ENCODE measurements at regions not wholly inside any gene's neighbourhood (a gene's known extent, or its start where the extent isn't known, plus 50 kb on each side); places are given as distances from the start of the nearest gene placed in this dataset.

DNA sequence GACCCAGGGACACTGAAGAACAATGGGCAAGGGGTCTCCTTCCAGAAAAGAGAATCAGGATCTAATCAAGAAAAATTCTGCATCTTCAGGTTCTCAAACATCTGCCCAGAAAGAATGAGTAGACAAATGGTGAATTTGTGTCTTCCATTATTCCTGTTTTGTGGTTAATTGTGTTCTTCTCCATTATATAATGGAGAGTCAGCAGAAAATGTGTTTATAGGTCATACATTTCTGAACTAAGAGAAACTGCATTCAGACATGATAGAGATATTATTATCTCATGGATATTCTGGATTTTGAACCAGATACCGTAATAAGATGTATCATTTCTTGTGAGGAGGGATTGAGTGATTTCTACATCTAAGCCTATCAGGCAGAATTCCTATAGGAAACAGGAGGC, 581.7 kb upstream of the JAG1 start (continued):
- TF ChIP-seq, protein P1, sequence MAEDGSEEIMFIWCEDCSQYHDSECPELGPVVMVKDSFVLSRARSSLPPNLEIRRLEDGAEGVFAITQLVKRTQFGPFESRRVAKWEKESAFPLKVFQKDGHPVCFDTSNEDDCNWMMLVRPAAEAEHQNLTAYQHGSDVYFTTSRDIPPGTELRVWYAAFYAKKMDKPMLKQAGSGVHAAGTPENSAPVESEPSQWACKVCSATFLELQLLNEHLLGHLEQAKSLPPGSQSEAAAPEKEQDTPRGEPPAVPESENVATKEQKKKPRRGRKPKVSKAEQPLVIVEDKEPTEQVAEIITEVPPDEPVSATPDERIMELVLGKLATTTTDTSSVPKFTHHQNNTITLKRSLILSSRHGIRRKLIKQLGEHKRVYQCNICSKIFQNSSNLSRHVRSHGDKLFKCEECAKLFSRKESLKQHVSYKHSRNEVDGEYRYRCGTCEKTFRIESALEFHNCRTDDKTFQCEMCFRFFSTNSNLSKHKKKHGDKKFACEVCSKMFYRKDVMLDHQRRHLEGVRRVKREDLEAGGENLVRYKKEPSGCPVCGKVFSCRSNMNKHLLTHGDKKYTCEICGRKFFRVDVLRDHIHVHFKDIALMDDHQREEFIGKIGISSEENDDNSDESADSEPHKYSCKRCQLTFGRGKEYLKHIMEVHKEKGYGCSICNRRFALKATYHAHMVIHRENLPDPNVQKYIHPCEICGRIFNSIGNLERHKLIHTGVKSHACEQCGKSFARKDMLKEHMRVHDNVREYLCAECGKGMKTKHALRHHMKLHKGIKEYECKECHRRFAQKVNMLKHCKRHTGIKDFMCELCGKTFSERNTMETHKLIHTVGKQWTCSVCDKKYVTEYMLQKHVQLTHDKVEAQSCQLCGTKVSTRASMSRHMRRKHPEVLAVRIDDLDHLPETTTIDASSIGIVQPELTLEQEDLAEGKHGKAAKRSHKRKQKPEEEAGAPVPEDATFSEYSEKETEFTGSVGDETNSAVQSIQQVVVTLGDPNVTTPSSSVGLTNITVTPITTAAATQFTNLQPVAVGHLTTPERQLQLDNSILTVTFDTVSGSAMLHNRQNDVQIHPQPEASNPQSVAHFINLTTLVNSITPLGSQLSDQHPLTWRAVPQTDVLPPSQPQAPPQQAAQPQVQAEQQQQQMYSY (CRISPR knock-in tag; IDR thresholded peaks at IDR 0.05), result no peak
- no peak for TF ChIP-seq RELA (CRISPR knock-in tag; IDR thresholded peaks at IDR 0.05; ENCODE audit: borderline replicate concordance)
- TF ChIP-seq ESRRA (CRISPR knock-in tag; IDR thresholded peaks at IDR 0.05; ENCODE audit: borderline replicate concordance), result no peak
- TF ChIP-seq, protein P2, sequence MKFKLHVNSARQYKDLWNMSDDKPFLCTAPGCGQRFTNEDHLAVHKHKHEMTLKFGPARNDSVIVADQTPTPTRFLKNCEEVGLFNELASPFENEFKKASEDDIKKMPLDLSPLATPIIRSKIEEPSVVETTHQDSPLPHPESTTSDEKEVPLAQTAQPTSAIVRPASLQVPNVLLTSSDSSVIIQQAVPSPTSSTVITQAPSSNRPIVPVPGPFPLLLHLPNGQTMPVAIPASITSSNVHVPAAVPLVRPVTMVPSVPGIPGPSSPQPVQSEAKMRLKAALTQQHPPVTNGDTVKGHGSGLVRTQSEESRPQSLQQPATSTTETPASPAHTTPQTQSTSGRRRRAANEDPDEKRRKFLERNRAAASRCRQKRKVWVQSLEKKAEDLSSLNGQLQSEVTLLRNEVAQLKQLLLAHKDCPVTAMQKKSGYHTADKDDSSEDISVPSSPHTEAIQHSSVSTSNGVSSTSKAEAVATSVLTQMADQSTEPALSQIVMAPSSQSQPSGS (CRISPR knock-in tag; IDR thresholded peaks at IDR 0.05; ENCODE audit: borderline replicate concordance, low read depth), result no peak
- TF ChIP-seq HMGA2 (CRISPR knock-in tag; IDR thresholded peaks at IDR 0.05), result no peak
- no peak for TF ChIP-seq GTF2I (CRISPR knock-in tag; conservative IDR thresholded peaks at IDR 0.05)
- TF ChIP-seq, protein P3, sequence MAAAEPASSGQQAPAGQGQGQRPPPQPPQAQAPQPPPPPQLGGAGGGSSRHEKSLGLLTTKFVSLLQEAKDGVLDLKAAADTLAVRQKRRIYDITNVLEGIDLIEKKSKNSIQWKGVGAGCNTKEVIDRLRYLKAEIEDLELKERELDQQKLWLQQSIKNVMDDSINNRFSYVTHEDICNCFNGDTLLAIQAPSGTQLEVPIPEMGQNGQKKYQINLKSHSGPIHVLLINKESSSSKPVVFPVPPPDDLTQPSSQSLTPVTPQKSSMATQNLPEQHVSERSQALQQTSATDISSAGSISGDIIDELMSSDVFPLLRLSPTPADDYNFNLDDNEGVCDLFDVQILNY (CRISPR knock-in tag; IDR thresholded peaks at IDR 0.05), result no peak
- no peak for TF ChIP-seq GRHL2 (CRISPR knock-in tag; IDR thresholded peaks at IDR 0.05; ENCODE audit: insufficient replicate concordance, severe bottlenecking)

DNA sequence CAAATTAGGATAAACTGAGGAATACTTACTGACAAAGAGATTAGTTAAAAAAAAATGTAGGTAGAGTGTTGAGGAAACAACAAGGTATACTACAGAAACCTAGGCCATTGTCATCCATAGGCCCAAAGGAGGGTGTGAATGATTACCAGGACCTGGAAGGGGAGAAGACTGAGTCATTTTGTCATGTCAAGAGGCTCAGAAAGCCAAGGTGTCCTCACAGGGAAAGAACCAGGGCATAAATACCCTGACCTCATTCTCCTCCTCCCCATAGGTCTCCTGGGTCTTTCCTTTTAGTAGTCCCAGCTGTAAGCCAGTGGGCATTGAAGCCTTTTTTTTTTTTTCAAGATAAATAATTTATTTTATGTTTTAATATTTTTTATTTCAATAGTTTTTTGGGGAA, 582.1 kb upstream of the JAG1 start:
- ChIA-PET CTCF (no interaction called here), POLR2A (no interaction called here)
- Mint-ChIP-seq H3K27ac (no peak overlapping the region), H3K27me3 (ENCODE audit: low read depth) (no peaks in the 10 kb centered on the region), H3K9me3 (peaks cover 37% of the 10 kb centered on the region), H3K4me1 (no peaks in the 10 kb centered on the region), H3K36me3 (peaks cover 18% of the 10 kb centered on the region), H3K4me3 (no peak overlapping the region)
- TF ChIP-seq ZNF138 (CRISPR knock-in tag; conservative IDR thresholded peaks at IDR 0.05), result no peak
- TF ChIP-seq ZNF671 (CRISPR knock-in tag; IDR thresholded peaks at IDR 0.05), result no peak
- TF ChIP-seq, protein P4, sequence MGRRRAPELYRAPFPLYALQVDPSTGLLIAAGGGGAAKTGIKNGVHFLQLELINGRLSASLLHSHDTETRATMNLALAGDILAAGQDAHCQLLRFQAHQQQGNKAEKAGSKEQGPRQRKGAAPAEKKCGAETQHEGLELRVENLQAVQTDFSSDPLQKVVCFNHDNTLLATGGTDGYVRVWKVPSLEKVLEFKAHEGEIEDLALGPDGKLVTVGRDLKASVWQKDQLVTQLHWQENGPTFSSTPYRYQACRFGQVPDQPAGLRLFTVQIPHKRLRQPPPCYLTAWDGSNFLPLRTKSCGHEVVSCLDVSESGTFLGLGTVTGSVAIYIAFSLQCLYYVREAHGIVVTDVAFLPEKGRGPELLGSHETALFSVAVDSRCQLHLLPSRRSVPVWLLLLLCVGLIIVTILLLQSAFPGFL (CRISPR knock-in tag; IDR thresholded peaks at IDR 0.05; ENCODE audit: borderline replicate concordance), result no peak
- no peak for TF ChIP-seq NR1H2 (CRISPR knock-in tag; IDR thresholded peaks at IDR 0.05)
- no peak for TF ChIP-seq RELA (CRISPR knock-in tag; IDR thresholded peaks at IDR 0.05; ENCODE audit: borderline replicate concordance)
- no peak for TF ChIP-seq ZBTB21 (CRISPR knock-in tag; IDR thresholded peaks at IDR 0.05; ENCODE audit: borderline replicate concordance)
- TF ChIP-seq TP53 (CRISPR knock-in tag; IDR thresholded peaks at IDR 0.05), result no peak
- TF ChIP-seq SP1 (CRISPR knock-in tag; conservative IDR thresholded peaks at IDR 0.05), result no peak
- no peak for TF ChIP-seq SMAD3 (CRISPR knock-in tag; IDR thresholded peaks at IDR 0.05; ENCODE audit: borderline replicate concordance)
- TF ChIP-seq, protein P5, sequence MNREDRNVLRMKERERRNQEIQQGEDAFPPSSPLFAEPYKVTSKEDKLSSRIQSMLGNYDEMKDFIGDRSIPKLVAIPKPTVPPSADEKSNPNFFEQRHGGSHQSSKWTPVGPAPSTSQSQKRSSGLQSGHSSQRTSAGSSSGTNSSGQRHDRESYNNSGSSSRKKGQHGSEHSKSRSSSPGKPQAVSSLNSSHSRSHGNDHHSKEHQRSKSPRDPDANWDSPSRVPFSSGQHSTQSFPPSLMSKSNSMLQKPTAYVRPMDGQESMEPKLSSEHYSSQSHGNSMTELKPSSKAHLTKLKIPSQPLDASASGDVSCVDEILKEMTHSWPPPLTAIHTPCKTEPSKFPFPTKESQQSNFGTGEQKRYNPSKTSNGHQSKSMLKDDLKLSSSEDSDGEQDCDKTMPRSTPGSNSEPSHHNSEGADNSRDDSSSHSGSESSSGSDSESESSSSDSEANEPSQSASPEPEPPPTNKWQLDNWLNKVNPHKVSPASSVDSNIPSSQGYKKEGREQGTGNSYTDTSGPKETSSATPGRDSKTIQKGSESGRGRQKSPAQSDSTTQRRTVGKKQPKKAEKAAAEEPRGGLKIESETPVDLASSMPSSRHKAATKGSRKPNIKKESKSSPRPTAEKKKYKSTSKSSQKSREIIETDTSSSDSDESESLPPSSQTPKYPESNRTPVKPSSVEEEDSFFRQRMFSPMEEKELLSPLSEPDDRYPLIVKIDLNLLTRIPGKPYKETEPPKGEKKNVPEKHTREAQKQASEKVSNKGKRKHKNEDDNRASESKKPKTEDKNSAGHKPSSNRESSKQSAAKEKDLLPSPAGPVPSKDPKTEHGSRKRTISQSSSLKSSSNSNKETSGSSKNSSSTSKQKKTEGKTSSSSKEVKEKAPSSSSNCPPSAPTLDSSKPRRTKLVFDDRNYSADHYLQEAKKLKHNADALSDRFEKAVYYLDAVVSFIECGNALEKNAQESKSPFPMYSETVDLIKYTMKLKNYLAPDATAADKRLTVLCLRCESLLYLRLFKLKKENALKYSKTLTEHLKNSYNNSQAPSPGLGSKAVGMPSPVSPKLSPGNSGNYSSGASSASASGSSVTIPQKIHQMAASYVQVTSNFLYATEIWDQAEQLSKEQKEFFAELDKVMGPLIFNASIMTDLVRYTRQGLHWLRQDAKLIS (CRISPR knock-in tag; IDR thresholded peaks at IDR 0.05; ENCODE audit: borderline replicate concordance), result no peak
- TF ChIP-seq, protein P6, sequence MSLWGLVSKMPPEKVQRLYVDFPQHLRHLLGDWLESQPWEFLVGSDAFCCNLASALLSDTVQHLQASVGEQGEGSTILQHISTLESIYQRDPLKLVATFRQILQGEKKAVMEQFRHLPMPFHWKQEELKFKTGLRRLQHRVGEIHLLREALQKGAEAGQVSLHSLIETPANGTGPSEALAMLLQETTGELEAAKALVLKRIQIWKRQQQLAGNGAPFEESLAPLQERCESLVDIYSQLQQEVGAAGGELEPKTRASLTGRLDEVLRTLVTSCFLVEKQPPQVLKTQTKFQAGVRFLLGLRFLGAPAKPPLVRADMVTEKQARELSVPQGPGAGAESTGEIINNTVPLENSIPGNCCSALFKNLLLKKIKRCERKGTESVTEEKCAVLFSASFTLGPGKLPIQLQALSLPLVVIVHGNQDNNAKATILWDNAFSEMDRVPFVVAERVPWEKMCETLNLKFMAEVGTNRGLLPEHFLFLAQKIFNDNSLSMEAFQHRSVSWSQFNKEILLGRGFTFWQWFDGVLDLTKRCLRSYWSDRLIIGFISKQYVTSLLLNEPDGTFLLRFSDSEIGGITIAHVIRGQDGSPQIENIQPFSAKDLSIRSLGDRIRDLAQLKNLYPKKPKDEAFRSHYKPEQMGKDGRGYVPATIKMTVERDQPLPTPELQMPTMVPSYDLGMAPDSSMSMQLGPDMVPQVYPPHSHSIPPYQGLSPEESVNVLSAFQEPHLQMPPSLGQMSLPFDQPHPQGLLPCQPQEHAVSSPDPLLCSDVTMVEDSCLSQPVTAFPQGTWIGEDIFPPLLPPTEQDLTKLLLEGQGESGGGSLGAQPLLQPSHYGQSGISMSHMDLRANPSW (CRISPR knock-in tag; conservative IDR thresholded peaks at IDR 0.05; ENCODE audit: low read depth), result no peak
- no peak for TF ChIP-seq ZNF263 (CRISPR knock-in tag; IDR thresholded peaks at IDR 0.05; ENCODE audit: low read depth)
- TF ChIP-seq NFYB (CRISPR knock-in tag; conservative IDR thresholded peaks at IDR 0.05; ENCODE audit: low read depth), result no peak
- no peak for TF ChIP-seq RORB (CRISPR knock-in tag; IDR thresholded peaks at IDR 0.05)
- no peak for TF ChIP-seq KAT7 (CRISPR knock-in tag; IDR thresholded peaks at IDR 0.05; ENCODE audit: borderline replicate concordance)
- no peak for TF ChIP-seq CREB1 (CRISPR knock-in tag; IDR thresholded peaks at IDR 0.05)
- DNase-seq (ENCODE audit: low spot score) (no peak), ATAC-seq (no peak)
